Glutamatergic neuron (in vitro differentiated cells): ENCODE measurements at regions not wholly inside any gene's neighbourhood (a gene's known extent, or its start where the extent isn't known, plus 50 kb on each side); places are given as distances from the start of the nearest gene placed in this dataset.

Experiments
- DNase-seq: peaks from one replicate; pipeline ENCODE4 v3.0.0; 2022
- H3K27ac Mint-ChIP-seq: one replicate; pipeline ENCODE4 v1.8.0; 2020; ENCODE audit warnings: mild to moderate bottlenecking, mixed read lengths, inconsistent platforms; ENCODE audit not compliant: unreplicated experiment
- H3K27me3 Mint-ChIP-seq: one replicate; pipeline ENCODE4 v1.8.0; 2020; ENCODE audit warnings: mild to moderate bottlenecking, moderate library complexity, mixed read lengths, inconsistent platforms; ENCODE audit not compliant: unreplicated experiment
- H3K36me3 Mint-ChIP-seq: one replicate; pipeline ENCODE4 v1.8.0; 2020; ENCODE audit warnings: mild to moderate bottlenecking, mixed read lengths, inconsistent platforms; ENCODE audit not compliant: unreplicated experiment
- H3K4me1 Mint-ChIP-seq: one replicate; pipeline ENCODE4 v1.8.0; 2020; ENCODE audit warnings: mild to moderate bottlenecking, low read depth, mixed read lengths, inconsistent platforms; ENCODE audit not compliant: unreplicated experiment
- H3K4me3 Mint-ChIP-seq: one replicate; pipeline ENCODE4 v1.8.0; 2020; ENCODE audit warnings: mild to moderate bottlenecking, mixed read lengths, inconsistent platforms; ENCODE audit not compliant: unreplicated experiment
- H3K9me3 Mint-ChIP-seq: one replicate; pipeline ENCODE4 v1.8.0; 2020; ENCODE audit warnings: mild to moderate bottlenecking, moderate library complexity, mixed read lengths, inconsistent platforms; ENCODE audit not compliant: unreplicated experiment
- TF ChIP-seq, protein P1 (sequence below): fragments of 200-600 bp; sonication (generic); IDR thresholded peaks from one replicate; pipeline ENCODE4 v1.5.0; 2021; ENCODE audit not compliant: partially characterized antibody, unreplicated experiment

- TF ChIP-seq, protein P1, sequence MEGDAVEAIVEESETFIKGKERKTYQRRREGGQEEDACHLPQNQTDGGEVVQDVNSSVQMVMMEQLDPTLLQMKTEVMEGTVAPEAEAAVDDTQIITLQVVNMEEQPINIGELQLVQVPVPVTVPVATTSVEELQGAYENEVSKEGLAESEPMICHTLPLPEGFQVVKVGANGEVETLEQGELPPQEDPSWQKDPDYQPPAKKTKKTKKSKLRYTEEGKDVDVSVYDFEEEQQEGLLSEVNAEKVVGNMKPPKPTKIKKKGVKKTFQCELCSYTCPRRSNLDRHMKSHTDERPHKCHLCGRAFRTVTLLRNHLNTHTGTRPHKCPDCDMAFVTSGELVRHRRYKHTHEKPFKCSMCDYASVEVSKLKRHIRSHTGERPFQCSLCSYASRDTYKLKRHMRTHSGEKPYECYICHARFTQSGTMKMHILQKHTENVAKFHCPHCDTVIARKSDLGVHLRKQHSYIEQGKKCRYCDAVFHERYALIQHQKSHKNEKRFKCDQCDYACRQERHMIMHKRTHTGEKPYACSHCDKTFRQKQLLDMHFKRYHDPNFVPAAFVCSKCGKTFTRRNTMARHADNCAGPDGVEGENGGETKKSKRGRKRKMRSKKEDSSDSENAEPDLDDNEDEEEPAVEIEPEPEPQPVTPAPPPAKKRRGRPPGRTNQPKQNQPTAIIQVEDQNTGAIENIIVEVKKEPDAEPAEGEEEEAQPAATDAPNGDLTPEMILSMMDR = no peak
- Mint-ChIP-seq H3K4me3 (no peak overlapping the region), H3K4me1 (peaks cover 4% of the 10 kb centered on the region), H3K9me3 (peaks cover 4% of the 10 kb centered on the region), H3K27me3 (peaks cover 4% of the 10 kb centered on the region), H3K36me3 (no peaks in the 10 kb centered on the region), H3K27ac (no peak overlapping the region)
- no peak for DNase-seq
Measured at GRCh38 chr9:134230942-134231325, 66.6 kb upstream of the RNU6ATAC start.

DNA sequence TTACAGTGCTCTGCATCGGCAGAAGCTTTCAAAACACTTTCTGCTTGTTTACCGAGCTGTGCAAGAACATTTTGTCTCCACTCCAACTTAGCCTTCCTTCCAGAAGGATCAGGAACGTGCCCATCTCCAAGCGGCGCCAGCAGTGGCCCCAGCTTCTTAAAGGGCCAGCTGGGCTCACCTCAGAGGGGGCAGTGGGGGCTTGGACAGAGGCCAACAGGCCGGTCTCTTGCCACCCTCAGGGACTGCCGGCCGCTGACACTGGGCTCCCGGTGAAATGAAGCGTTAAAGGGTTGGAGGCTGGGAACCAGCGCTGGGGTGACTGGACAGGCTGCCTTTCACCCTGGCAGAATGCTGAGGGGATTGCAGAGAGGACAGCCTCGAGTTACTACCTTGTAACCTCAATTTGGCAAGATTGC, 67.0 kb upstream of the RNU6ATAC start:
- Mint-ChIP-seq H3K36me3 (no peaks in the 10 kb centered on the region), H3K9me3 (peaks cover 4% of the 10 kb centered on the region), H3K4me3 (no peak overlapping the region), H3K4me1 (peaks cover 4% of the 10 kb centered on the region), H3K27me3 (peaks cover 4% of the 10 kb centered on the region), H3K27ac (no peak overlapping the region)
- TF ChIP-seq, protein P1 = no peak
- no peak for DNase-seq

GRCh38 chr9:134231767-134232166, 67.4 kb upstream of the RNU6ATAC start:
- TF ChIP-seq, protein P1 = no peak
- H3K4me1 Mint-ChIP-seq = peaks cover 4% of the 10 kb centered on the region

GRCh38 chr9:134233022-134233421, 68.7 kb upstream of the RNU6ATAC start:
- no peak overlapping the region for H3K27ac Mint-ChIP-seq
- no peaks in the 10 kb centered on the region for H3K36me3 Mint-ChIP-seq
- TF ChIP-seq, protein P1 = no peak
- H3K9me3 Mint-ChIP-seq = peaks cover 4% of the 10 kb centered on the region
- H3K4me3 Mint-ChIP-seq = no peak overlapping the region
- peaks cover 2% of the 10 kb centered on the region for H3K4me1 Mint-ChIP-seq
- H3K27me3 Mint-ChIP-seq = peaks cover 4% of the 10 kb centered on the region
- no peak for DNase-seq

More at GRCh38 chr9:134231767-134232166, 67.4 kb upstream of the RNU6ATAC start:
- no peak for DNase-seq
- no peaks in the 10 kb centered on the region for H3K36me3 Mint-ChIP-seq
- H3K27me3 Mint-ChIP-seq = peaks cover 4% of the 10 kb centered on the region
- no peak overlapping the region for H3K4me3 Mint-ChIP-seq
- peaks cover 4% of the 10 kb centered on the region for H3K9me3 Mint-ChIP-seq
- no peak overlapping the region for H3K27ac Mint-ChIP-seq

DNA sequence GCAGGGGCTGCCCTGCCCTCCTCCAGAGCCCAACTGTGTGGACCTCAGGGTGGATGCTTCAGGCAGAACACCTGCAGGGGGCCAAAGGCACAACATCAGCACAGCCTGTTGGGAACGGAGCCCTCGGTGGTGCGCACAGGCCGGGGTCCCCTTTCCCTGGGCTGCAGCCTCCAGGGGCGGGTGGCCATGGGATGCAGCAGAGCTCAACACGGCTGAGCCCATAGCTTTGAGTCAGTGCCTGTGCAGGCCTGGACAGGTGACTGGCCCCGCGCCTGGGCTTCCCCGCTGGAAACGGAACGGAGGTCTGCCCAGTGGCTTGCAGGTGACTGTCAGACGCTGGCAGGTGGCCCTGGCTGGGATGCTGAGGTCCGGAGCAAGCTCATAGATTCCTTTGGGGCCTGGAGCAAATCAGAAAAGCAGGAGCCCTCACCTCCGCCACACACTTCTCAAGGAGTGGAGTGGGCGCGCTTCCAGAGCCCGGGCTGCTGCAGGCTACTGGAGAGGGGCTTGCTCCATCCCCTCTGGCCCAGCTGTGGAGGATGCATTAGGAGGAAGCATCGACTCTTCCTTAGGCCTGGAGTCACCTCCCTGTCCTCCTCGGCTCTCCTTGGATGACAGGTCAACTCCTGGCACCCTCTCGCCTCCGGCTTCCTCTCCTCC, 69.8 kb upstream of the RNU6ATAC start:
- Mint-ChIP-seq H3K4me1 (no peaks in the 10 kb centered on the region), H3K36me3 (no peaks in the 10 kb centered on the region), H3K9me3 (peaks cover 4% of the 10 kb centered on the region), H3K27ac (no peak overlapping the region), H3K4me3 (no peak overlapping the region), H3K27me3 (peaks cover 4% of the 10 kb centered on the region)
- no peak for DNase-seq
- TF ChIP-seq, protein P1 = no peak
